Activated CD8-positive, alpha-beta memory T cell treated with anti-CD3 and anti-CD28 coated beads, Interleukin-2, amount 50 U/mL, for 4 hours (primary cell): ENCODE measurements at regions not wholly inside any gene's neighbourhood (a gene's known extent, or its start where the extent isn't known, plus 50 kb on each side); places are given as distances from the start of the nearest gene placed in this dataset.

Experiments used
- DNase-seq: peaks from one replicate; pipeline ENCODE4 v3.0.0-alpha.2; 2020

DNA sequence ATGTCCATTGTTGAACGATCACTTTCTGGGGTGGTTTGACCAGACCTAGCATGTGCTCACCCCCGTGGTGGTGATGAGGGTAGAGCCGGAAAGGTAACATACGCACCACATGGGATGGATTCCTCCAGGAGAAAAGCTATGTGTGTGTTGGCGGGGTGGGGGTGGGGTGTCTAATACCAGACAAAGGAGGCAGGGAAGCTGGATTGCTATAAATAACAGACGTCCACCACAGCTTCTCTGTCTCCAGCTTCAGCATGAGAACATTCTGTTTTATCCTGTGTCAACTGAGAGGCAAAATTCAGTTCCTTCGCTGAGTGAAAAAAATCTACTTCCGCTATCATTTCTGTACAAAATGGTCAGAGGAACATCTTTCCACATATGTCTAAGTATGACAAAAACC, 151.0 kb downstream of the PCSK1 start:
- no peak for DNase-seq

DNA sequence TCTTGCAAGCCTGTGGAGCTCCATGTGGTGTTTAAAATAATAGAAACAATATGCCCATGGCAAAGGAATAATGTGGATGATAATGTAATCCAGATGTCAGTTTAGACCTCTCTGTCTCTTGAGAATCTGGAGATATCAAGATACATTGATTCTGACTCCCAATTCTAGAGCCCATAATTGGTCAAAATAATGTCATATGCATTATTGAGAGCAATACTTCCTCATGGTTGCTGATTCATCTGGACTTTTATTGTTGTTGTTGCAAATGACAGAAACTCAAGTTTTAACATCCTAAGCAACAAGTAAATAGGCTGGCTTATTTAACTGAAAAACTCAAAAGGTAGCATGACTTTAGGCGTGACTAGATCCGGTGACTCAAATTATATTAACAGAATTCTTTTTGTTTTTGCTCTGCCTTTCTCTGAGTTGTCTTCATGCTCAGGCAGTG, 152.1 kb downstream of the PCSK1 start:
- DNase-seq, result no peak

DNA sequence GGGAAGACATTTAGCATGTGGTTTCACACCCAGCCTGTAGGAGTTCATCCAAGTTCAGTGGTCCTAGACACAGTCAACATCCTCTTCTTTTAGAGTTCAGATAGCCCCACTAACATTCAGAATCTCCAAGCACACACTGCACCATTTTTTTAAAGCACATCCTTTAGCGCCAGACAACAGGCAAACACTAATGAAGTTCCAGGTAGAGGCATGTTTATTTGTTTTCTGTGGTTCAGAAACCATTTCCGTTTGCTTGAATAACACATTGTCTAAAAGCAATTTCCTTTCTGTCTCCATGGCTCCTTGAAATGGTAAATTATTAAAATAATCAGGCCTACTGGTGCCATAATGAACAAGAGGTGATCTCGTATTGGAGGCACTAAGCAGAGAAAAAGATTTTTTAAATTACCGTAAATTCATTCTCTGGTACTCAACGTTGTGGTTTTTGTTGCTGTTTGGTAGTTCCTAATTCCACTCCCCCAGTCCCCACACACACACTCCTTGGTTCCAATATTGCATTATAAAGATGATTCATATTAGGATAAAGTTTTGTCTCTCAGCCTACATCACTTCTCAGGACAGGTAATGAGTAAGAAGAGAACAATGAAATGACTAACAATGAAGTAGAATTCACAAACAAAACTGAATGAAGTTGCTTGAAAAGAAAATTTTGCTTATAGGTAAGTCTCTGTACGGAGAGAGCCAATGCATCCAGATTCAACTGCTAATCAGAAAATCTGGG, 153.1 kb downstream of the PCSK1 start:
- no peak for DNase-seq

DNA sequence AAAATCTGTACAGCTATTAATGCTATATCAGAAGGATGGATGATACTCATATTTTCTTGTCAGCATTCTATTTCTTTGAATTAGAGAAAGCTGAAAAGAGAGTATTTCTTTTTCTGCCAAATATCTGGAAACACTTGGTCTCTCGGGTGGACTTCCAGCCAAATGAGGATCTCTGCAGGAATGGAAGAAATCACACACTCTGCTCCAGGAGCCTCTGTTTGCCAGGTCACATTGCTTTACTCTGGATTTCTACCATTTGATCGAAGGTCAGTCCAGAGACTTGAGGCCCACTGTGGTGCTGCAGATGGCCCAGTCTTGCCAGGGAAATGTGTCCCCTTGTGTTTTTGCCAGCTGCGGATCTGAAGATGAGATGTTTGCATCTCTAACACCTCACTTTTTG, 154.1 kb downstream of the PCSK1 start:
- DNase-seq, result no peak

GRCh38 chr5:96275051-96275450, 158.0 kb downstream of the PCSK1 start:
- no peak for DNase-seq

DNA sequence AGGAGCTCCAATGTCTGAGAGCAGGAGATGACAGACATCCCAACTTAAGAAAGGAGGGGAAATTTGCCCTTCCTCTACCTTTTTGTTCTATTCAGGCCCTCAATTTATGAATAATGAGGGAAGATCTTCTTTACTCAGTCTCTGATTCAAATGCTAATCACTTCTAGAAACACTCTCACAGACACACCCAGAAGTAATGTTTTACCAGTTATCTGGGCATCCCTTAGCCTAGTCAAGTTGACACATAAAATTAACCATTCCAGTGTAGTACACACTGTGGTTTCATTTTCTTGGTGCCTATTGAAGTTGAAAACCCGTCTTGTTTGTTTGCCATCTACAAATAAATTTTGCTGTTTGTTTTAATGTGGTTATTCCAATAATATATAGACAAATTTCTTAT, 167.6 kb downstream of the PCSK1 start:
- no peak for DNase-seq

DNA sequence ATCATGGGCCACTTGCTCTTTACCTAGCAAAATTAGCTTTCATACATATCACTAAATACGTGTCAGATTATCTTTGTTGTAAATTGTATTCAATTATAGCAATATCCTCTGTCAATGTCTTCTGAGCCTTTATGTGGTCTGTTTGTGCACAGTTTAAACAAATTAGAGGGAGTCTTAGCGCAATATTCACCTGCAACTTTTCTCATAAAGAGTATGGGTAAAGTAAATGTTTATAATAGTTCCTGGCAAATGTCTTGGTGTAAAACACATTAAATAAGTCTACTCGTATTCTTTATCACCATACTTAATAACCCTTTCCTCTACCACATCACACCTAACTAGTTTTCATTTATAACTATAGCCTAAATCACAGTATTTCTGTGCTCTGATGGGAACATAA, 169.0 kb downstream of the PCSK1 start:
- no peak for DNase-seq

- DNase-seq, result no peak
Measured at GRCh38 chr5:96262105-96262504, 170.9 kb downstream of the PCSK1 start.

- no peak for DNase-seq
Measured at GRCh38 chr5:96260009-96260408, 173.0 kb downstream of the PCSK1 start.

- DNase-seq, result no peak
Measured at GRCh38 chr5:96259151-96259772, 173.8 kb downstream of the PCSK1 start.

GRCh38 chr5:96258692-96259091, 174.4 kb downstream of the PCSK1 start:
- DNase-seq, result no peak

GRCh38 chr5:96257904-96258303, 175.1 kb downstream of the PCSK1 start:
- no peak for DNase-seq

DNA sequence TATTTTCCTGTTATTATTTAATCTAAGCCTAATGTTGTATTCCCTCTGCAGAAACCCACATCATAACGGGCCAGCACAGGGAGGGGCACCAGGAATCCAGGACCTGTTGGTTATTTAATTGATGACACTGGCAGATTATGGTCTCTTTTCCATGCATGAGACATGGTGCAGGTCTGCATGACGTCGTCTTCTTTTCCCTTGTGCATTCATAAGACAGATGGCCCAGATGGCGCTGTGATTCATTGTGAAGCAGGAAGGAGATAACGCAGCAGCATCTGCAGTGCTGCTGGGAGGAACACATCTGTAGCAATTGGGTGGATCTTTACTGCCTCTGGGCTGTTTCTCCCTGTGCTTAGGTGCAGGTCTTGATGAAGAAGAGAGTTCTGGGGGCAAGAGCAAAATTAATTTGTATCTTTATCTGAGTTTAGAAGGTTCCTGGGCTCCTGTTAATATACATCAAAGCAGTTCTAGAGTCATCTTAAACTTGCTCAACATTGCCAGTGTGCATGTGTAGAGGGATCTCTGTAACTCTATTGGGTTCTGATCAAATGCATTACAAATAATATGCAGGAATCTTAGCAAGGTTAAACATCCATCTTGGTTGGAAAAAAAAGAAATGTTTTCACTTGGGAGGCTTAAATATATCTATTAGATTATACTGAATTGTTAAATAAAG, 176.1 kb downstream of the PCSK1 start:
- DNase-seq, result no peak

- DNase-seq, result no peak
Measured at GRCh38 chr5:96254980-96255691, 177.9 kb downstream of the PCSK1 start.

- no peak for DNase-seq
Measured at GRCh38 chr5:96253140-96253539, 179.9 kb downstream of the PCSK1 start.

DNA sequence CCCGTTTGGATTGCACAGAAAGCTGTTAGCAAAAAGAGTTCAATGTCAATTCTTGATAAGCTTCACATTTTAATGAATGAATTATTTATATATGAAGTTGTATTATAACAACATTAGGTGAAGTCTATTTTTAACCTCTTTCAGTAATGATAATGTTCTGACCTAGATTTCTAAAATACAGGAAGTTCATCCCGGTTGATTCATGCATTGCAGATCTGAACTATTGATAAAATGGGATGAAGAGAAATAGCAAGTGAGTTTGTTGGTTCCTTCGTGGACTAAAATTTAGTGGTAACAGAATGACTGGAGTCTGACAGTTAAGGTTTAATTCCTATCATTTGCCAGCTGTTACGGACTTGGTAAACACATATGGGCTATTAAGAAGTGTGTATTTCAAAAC, 180.5 kb downstream of the PCSK1 start:
- DNase-seq, result no peak

DNA sequence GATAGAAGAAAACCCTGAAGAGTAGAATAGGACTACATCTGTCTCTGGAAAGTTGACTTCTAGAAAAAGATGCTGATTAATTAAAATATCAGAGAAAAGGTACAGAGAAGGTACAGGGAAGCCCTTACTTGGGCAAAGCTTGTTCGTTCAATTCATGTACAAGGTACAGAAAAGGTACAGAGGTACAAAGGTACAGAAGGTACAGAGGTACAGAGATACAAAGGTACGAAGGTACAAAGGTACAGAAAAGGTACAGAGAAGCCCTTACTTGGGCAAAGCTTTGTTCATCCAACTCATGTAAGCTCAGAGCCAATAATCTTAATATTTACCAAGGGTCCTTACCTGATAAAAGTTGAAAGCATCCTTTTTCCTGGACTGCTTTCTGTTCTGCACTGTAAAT, 182.3 kb downstream of the PCSK1 start:
- DNase-seq, result no peak

DNA sequence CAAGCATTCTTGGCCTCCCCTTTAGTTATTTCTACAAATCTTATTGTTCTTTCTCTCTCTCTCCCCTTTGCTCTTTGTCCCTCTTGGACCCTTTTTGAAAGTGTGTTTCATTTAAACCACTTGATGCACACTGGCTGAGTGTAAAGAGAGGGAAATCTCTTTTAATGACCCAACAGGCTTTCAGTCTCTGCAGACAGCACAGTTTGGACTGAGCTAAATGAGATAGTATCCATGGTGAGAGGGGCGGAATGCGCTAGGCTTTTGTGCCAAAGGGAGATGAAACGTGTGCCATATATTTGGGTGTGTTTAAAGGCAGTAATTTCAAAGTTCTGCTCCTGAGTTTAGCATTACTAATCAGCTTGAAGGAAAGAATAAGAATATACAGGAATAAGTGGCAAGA, 184.9 kb downstream of the PCSK1 start:
- DNase-seq, result no peak

DNA sequence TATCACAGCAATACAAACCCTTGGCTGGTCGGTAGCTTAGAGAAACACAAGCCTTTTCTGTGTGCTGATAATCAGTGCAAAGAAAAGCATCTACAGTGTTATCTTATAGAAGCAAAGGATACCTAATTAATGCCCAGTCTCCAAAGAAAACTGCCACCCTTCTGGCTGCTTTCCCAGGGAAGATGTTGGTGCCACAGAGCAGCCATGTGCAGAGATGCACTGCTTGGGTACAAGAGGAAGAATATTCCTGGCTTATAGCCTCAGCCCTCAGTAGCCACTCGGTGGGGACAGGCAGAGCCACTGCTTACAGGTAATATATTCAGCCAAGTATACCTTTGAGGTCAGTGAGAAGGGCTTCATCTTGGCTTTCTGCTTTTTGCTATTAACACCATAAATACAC, 185.3 kb downstream of the PCSK1 start:
- DNase-seq, result no peak

GRCh38 chr5:96247097-96247701, 185.8 kb downstream of the PCSK1 start:
- no peak for DNase-seq

- no peak for DNase-seq
Measured at GRCh38 chr5:96245140-96246091, 187.6 kb downstream of the PCSK1 start.

DNA sequence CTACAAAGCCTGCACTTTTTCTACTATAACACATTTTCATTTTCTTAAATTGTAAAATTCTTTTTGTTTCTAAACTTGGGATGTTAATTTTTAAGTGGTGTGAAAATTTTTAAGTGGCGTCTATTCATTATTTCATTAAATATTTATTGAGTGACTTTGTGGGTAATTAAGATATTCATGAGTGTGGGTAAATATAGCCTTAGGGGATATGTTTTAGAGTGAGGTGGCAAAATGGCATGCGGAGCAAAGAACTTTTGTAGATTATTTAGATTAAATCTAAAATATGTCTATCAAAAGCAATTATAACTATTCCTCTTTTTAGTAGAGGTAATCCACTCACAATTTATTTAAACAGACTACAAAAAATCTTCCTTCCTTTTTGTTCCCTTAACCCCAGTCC, 188.4 kb downstream of the PCSK1 start:
- DNase-seq, result no peak
